IMR-90 (cell line): ENCODE measurements at regions not wholly inside any gene's neighbourhood (a gene's known extent, or its start where the extent isn't known, plus 50 kb on each side); places are given as distances from the start of the nearest gene placed in this dataset.

ENCODE experiments used
- CTCF ChIP-seq: conservative IDR thresholded peaks from 2 replicates; pipeline ENCODE4 v1.5.1; 2012; ENCODE audit warnings: mild to moderate bottlenecking, low read depth, low read length, improper control_type of control experiment
- MXI1 ChIP-seq: IDR thresholded peaks from 2 replicates; pipeline ENCODE4 v1.6.1; 2012; ENCODE audit warnings: low read depth, mild to moderate bottlenecking, low read length, moderate library complexity, borderline replicate concordance
- POLR2A ChIP-seq: IDR thresholded peaks from 2 replicates; pipeline ENCODE4 v1.6.1; 2012; ENCODE audit warnings: mild to moderate bottlenecking, low read depth, low read length
- SMC3 ChIP-seq: fragments of 150-350 bp; IDR thresholded peaks from 2 replicates; pipeline ENCODE4 v1.6.1; 2016; ENCODE audit warnings: low read depth, mild to moderate bottlenecking, antibody characterized with exemption, low read length, moderate library complexity
- TF ChIP-seq, protein P1 (sequence below): fragments of 150-350 bp; IDR thresholded peaks from 2 replicates; pipeline ENCODE4 v1.6.1; 2017; ENCODE audit warnings: mild to moderate bottlenecking, antibody characterized with exemption, low read length, low read depth

DNA sequence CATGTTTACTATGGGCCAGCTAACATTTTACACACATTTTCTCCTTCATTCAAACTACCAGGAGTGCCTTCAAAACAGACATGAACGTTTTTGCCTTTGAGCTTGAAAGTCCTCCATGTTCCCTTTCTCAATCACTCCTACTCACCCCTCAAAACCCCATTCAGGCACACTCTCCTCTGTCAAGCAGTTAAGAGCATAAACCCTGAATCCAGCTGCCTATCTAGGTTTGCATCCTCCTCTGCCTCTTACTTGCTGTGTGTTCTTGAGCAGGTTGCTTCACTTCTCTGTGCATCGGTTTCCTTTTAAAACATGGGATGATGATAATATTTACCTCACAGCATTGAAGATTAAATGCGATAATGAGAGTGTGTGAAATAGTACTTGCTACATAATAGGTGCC, 215.3 kb downstream of the HAPSTR1 start:
- no peak for TF ChIP-seq CTCF
- no peak for TF ChIP-seq POLR2A
- TF ChIP-seq, protein P1, sequence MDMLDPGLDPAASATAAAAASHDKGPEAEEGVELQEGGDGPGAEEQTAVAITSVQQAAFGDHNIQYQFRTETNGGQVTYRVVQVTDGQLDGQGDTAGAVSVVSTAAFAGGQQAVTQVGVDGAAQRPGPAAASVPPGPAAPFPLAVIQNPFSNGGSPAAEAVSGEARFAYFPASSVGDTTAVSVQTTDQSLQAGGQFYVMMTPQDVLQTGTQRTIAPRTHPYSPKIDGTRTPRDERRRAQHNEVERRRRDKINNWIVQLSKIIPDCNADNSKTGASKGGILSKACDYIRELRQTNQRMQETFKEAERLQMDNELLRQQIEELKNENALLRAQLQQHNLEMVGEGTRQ: no peak
- no peak for TF ChIP-seq SMC3
- no peak for TF ChIP-seq MXI1
